ENCODE measurements at regions not wholly inside any gene's neighbourhood (a gene's known extent, or its start where the extent isn't known, plus 50 kb on each side); places are given as distances from the start of the nearest gene placed in this dataset.

DNA sequence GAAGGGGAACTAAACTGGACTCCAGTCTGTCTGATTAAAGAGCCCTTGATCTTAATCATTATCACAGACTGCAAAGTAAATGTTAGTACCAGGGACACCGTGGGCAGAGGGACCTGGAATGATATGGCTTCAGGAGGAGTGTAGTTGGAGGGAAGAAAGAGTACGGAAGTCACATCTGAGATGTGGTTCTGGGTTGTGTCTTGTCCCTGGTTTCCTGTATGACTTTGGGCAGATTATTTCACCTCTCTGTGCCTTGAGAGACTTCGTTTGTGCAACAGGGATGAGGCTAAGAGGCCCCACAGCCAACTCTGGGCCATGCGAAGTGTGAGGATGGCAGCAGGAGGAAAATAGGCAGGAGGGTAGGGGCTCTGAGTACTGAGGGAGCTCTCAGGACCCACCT is 76.1 kb upstream of the SLC2A1 start:
- no peaks in the 10 kb centered on the region for H3K9me3 Mint-ChIP-seq
- no peak for TF ChIP-seq CTCF (conservative IDR thresholded peaks at IDR 0.05)
- peak overlapping the region; percentile 83 for H3K27ac Mint-ChIP-seq (ENCODE audit: unreplicated experiment)
- peak overlapping the region; percentile 1 for H3K4me3 Mint-ChIP-seq
- no peaks in the 10 kb centered on the region for H3K27me3 Mint-ChIP-seq (ENCODE audit: low read depth)
- no peaks in the 10 kb centered on the region for H3K36me3 Mint-ChIP-seq (ENCODE audit: low read depth)
- H3K4me1 Mint-ChIP-seq: peaks cover 57% of the 10 kb centered on the region
- no peak for DNase-seq (ENCODE audit: low read depth, low spot score)

DNA sequence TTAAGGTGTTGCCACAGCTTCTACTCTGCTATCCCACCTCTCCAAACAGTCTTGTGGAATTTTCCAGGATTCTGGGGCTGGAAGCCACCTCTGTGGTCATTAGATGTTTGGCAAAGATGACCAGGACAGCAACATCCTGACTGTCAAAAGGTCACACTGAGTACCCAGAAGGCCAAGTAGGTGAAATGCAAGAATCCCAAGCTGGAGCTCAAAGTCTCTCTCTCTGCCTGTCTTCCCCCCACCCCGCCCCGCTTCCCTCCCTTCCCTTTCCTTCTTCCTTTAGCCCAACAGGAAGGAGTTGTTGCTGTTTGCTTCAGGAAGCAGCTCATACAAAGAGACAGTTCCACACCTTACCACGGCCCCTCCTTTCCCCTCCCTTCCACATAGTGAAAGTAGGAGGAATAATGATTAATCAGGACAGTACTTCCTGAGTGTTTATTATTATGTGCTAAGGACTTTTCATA is 75.6 kb upstream of the SLC2A1 start:
- Mint-ChIP-seq H3K4me3 (no peak overlapping the region), H3K36me3 (ENCODE audit: low read depth) (no peaks in the 10 kb centered on the region), H3K27me3 (ENCODE audit: low read depth) (no peaks in the 10 kb centered on the region), H3K4me1 (peaks cover 56% of the 10 kb centered on the region), H3K27ac (ENCODE audit: unreplicated experiment) (peak overlapping the region; percentile 58), H3K9me3 (no peaks in the 10 kb centered on the region)
- DNase-seq (ENCODE audit: low read depth, low spot score): no peak
- no peak for TF ChIP-seq CTCF (conservative IDR thresholded peaks at IDR 0.05)

DNA sequence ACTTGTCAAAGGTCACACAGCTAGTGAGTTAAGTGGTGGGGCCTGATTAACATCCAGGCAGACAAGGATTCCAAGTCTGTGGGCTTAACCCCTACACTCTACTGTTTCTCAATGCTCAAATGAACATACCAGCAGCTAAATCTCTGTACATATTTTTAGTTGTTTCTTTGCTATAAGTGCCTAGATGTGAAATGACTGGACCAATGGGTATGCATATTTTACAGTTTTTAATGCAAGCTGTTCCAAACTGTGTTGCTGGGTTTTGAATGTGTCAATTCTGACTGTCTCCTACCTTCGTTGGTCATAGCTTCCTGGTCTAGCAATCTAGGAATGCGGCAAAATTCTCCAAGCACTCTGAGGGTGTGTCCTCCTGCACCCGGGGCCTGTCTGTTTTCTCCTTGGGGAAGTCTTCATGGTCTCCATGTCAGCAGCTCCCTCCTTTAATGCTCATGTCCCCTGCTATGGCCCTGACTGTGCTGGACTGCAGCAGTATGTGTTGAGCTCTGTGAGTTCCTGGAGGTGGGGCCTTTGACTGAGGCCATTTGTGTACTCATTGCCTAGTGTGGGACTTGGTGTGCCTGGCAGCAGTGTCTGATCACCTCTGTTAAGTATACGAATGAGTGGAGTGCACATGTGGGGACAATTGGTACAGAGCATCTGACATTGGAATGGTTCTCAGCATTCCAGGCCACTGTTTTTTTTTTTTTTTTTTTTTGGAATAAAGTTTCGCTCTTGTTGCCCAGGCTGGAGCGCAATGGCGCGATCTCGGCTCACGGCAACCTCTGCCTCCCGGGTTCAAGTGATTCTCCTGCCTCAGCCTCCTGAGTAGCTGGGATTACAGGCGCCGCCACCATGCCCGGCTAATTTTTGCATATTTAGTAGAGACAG is 72.9 kb upstream of the SLC2A1 start:
- no peak for DNase-seq (ENCODE audit: low read depth, low spot score)
- H3K4me3 Mint-ChIP-seq: no peak overlapping the region
- no peaks in the 10 kb centered on the region for H3K36me3 Mint-ChIP-seq (ENCODE audit: low read depth)
- no peaks in the 10 kb centered on the region for H3K27me3 Mint-ChIP-seq (ENCODE audit: low read depth)
- no peaks in the 10 kb centered on the region for H3K9me3 Mint-ChIP-seq
- peaks cover 44% of the 10 kb centered on the region for H3K4me1 Mint-ChIP-seq
- no peak for TF ChIP-seq CTCF (conservative IDR thresholded peaks at IDR 0.05)
- H3K27ac Mint-ChIP-seq (ENCODE audit: unreplicated experiment): no peak overlapping the region

- Mint-ChIP-seq H3K36me3 (ENCODE audit: low read depth) (no peaks in the 10 kb centered on the region), H3K4me3 (no peak overlapping the region), H3K27ac (ENCODE audit: unreplicated experiment) (no peak overlapping the region), H3K9me3 (peaks cover under 1% of the 10 kb centered on the region), H3K4me1 (peaks cover 27% of the 10 kb centered on the region), H3K27me3 (ENCODE audit: low read depth) (no peaks in the 10 kb centered on the region)
- no peak for DNase-seq (ENCODE audit: low read depth, low spot score)
- no peak for TF ChIP-seq CTCF (conservative IDR thresholded peaks at IDR 0.05)
These were observed 66.2 kb upstream of the SLC2A1 start for GRCh38 chr1:43024905-43025304.

DNA sequence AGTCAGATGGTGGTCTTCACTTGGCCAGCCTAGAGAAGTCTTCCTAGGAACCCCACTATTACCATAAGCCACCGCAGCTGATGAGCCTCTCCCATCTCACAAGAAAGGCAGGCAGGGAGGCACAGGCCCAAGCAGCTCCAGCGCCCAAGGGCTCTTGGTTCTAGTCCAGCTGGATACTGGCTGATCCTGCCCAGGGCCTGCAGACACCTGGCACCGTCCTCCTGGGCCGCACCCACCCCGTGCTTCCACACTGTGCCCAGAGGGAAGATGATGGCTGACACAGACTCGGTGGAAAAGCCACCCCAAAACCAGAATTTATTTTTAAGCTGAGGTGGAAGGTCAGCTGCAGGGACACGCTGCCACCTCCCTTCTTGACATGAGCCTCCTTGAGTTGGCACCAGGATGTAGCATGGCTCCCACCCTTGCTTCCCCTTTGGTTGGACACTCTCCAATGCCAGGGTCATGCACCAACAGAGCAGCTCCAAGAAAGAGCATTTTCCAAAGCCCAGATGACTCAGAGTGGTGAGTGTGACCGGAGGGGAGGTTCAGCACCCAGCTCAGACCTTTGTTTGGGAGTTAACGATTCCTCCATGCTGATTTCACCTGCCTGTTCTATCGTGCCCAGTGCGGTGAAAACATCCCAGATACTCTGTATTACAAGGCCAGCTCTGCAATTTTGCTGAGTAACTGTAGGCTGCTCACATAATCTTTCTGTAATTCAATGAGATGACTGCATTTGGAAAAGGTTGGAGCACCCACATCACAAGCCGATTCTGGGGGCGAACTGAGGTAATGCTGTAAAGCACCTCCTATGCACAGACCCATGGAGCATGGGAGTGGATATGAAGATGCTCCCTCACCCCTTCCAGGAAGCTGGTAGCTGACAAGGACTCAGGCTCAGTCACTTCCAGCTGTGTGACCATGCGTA is 63.1 kb upstream of the SLC2A1 start:
- Mint-ChIP-seq H3K9me3 (peaks cover 6% of the 10 kb centered on the region), H3K4me3 (no peak overlapping the region), H3K4me1 (peaks cover 11% of the 10 kb centered on the region), H3K36me3 (ENCODE audit: low read depth) (no peaks in the 10 kb centered on the region), H3K27me3 (ENCODE audit: low read depth) (no peaks in the 10 kb centered on the region), H3K27ac (ENCODE audit: unreplicated experiment) (no peak overlapping the region)
- no peak for TF ChIP-seq CTCF (conservative IDR thresholded peaks at IDR 0.05)
- no peak for DNase-seq (ENCODE audit: low read depth, low spot score)
